ENCODE measurements at regions not wholly inside any gene's neighbourhood (a gene's known extent, or its start where the extent isn't known, plus 50 kb on each side); places are given as distances from the start of the nearest gene placed in this dataset.

- DNase-seq, result no peak
Measured at GRCh38 chr11:32039149-32039548, 51.7 kb upstream of the RCN1 start.

- no peak for DNase-seq
Measured at GRCh38 chr11:32034680-32035079, 56.2 kb upstream of the RCN1 start.

- no peak for DNase-seq
Measured at GRCh38 chr11:32034149-32034548, 56.7 kb upstream of the RCN1 start.

- DNase-seq, result no peak
Measured at GRCh38 chr11:32033491-32033890, 57.4 kb upstream of the RCN1 start.

DNA sequence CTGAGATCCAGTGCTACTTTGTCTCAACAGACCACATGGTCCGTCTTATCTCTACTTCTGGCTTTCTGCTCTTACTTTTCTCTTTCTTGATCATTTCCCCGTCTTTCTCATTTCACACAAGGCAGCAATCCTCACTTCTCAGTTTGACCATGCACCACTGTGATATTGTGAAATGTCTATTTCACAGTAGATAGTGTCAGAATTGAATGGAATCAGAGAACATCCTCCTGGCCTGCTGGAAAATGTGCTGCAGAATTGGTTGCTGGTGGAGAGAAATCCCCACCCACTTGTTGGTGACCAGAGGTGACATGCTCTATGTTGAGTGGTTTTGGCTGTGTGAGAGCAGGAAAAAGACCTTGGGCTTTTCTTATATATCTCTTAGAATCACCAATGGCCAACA is 57.8 kb upstream of the RCN1 start:
- no peak for DNase-seq

GRCh38 chr11:32032478-32032877 is 58.4 kb upstream of the RCN1 start:
- DNase-seq, result no peak

GRCh38 chr11:32032052-32032451 is 58.8 kb upstream of the RCN1 start:
- no peak for DNase-seq

DNA sequence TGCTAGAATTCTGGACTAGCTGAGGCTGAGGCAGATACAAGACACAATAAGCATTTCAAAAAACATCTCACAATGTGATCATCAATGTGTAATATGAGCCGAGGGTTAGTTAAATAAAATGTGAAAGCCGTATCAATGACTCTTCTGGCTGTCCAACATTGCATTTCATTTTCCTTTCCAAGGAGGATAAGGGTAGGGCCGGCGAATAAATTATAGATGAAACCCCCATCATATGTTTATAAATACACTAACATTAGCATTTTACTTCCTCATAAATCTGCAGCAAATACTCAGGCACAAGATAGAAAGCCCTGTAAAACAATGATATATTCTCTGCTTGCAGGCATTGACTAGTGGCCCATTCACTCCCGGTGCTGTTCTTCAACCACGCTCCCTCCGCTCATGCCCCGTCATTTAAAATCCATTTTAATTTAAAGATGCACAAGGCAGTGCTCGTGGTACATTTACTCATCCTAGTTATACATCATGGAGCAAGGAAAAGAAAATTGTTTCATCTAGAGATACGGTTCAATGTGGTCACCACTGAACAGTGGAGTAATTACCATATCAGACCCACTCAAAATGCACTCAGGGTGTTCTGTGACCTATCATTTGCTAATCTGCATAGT is 59.9 kb upstream of the RCN1 start:
- DNase-seq, result no peak

- DNase-seq, result no peak
Measured at GRCh38 chr11:32029721-32030120, 61.2 kb upstream of the RCN1 start.

GRCh38 chr11:32028201-32028600 is 62.7 kb upstream of the RCN1 start:
- no peak for DNase-seq

DNA sequence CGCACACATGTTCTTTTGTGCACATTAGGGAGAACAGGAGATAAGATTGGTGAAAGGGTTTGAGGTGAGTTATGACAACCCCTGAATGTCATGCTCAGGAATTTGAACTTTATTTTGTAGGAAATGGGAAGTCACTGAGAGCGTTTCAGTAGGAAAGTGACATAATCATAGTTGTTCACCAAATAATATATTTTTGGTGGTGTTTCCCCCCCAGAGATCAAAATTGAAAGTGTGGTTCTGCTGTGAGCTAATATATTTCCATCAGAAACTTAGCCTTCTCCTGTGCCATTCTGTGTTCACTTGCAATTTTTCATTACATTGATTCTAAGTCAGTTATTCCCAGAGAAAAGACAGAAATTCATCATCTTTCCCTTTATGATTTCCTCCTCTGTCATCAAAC is 64.1 kb upstream of the RCN1 start:
- DNase-seq, result no peak

DNA sequence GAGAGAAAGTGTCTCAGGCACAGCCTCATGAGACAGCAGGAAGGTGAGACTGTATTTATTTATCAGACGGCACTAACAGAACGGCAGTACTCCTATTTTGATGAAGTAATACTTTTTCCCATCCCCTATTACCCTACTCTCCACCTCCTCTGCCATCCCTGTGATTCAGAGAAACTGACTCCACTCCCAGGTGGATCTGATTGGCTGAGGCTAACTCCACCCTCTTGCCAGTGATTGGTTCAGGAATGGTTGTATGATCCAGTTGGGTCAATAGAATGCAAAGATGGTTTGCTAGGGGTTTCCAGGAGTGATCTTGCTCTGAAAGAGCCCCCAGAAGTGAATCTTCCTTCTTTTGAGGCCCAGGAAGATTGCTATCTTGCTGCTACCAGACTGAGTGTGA is 65.9 kb upstream of the RCN1 start:
- no peak for DNase-seq

GRCh38 chr11:32023370-32024305 is 67.2 kb upstream of the RCN1 start:
- DNase-seq, result no peak

GRCh38 chr11:32018672-32019071 is 72.2 kb upstream of the RCN1 start:
- no peak for DNase-seq

GRCh38 chr11:32016111-32016510 is 74.8 kb upstream of the RCN1 start:
- no peak for DNase-seq

DNA sequence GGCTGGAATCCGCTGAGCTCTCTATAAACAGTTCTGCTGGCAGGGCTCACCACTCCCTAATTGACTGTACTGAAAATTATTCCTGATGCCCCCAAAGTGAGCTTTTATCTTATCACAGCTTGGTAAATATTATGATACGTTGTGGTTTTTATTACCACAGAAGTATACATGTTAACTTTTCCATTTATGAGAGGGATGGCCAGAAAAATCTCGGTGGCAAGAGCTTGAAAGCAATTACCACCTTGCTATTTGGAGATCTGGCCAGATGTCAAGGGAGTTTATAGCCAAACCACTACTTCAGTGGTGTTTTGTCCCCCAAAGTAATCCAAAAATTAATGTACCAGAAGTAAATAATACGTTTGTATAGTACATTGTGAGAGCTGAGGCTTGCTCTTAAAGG is 75.4 kb upstream of the RCN1 start:
- no peak for DNase-seq

DNA sequence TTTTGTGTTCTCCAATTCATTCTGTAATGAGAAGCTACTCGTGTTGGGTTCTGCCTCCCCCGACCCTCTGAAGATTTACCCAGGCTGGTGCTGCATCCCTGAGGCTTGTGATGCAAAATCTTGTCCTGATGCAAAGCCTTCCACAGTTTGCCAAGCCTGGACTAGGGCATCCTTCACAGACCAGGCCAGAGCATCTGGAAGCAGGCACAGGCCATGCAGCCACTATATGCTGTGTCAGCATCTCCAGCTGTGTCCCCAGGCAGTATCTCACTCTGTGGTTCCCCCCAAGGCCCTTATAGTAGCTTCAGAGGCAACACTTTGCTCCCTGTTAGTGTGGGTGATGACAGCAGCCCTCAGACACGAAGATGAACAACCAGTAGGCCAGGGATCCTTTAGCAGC is 77.3 kb upstream of the RCN1 start:
- no peak for DNase-seq

DNA sequence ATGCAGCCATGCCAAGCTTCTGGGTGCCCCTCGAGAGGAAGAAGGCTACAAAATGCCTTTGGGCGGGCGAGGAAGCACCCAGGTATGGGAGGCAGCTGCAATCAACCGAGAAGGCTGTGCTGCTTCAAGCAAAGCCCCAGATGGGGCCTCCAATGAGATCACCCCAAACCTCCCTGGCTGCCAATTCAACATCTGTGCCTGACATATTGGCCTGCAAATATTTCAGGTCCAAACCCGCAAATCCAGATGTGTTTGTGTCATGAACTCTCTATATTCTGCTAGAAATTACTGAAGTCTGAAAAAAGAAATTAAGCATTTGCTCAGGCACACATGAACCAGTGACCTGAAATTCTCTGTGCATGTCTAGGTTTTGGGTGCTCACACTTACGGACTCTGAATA is 78.8 kb upstream of the RCN1 start:
- DNase-seq, result no peak

DNA sequence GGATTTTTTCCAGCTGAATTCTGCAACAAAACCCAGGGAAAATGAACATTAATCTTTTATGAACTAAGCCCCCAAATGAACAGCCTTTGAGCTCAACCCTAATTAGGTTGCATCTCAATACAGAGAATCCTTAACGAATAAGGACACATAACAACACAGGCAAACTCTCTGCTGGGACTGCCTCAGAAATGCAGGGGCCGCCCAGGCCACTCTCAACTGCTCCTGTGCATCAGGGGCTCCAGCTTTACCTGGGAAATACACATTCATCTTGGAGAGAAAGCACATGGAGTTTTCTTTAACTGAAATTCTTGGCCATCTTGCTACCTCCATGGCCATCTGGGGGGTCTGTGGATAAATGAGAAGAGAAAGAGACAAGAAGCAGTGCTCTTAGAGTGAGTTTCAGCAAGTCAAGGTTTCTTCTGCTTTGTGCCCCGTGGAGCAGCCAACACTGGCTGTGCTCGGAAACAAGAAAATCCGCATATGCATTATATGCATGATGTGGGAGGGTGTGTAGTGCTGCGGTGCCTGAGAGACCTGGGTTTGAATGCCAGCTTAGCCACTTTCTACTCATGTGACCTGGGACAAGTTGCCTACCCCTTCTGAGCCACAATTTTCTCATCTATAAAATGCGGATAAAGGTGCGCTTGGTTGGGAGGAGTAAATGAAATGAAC is 81.9 kb upstream of the RCN1 start:
- DNase-seq, result no peak

GRCh38 chr11:32006799-32007388 is 84.0 kb upstream of the RCN1 start:
- DNase-seq, result peak in 1 of 2 experiments; percentile 12

- no peak for DNase-seq
Measured at GRCh38 chr11:32005786-32006416, 85.0 kb upstream of the RCN1 start.

GRCh38 chr11:32003335-32003734 is 87.5 kb upstream of the RCN1 start:
- DNase-seq, result no peak

- no peak for DNase-seq
Measured at GRCh38 chr11:32002311-32002710, 88.6 kb upstream of the RCN1 start.

Data from activated CD4-positive, alpha-beta T cell treated with anti-CD3 and anti-CD28 coated beads, Interleukin-2, amount 50 U/mL, for 48 hours (primary cell).